WTC11 (cell line): ENCODE measurements at regions not wholly inside any gene's neighbourhood (a gene's known extent, or its start where the extent isn't known, plus 50 kb on each side); places are given as distances from the start of the nearest gene placed in this dataset.

Experiments
- ATAC-seq: fragments of 200-7000 bp; cut with Tn5 transposase; 2 replicates; pipeline ENCODE4 v1.10.0; 2021; ENCODE audit warnings: mild to moderate bottlenecking, moderate library complexity
- CTCF ChIA-PET: fragments of 300-600 bp; sonication (Branson Sonifier 250); formaldehyde crosslinking; loops from one replicate; lab custom pipeline; 2021; ENCODE audit warnings: antibody characterized with exemption; lab: Charles Lee
- POLR2A ChIA-PET: fragments of 350-600 bp; sonication (Branson Sonifier 250); formaldehyde crosslinking; loops from one replicate; lab custom pipeline; 2021; ENCODE audit warnings: antibody characterized with exemption; lab: Charles Lee
- DNase-seq: peaks from one replicate; pipeline ENCODE4 v3.0.0; 2021; ENCODE audit warnings: low spot score
- H3K27ac Mint-ChIP-seq: 2 replicates; pipeline ENCODE4 v1.8.0; 2021; ENCODE audit warnings: mixed read lengths
- H3K27me3 Mint-ChIP-seq: 2 replicates; pipeline ENCODE4 v1.8.0; 2021; ENCODE audit warnings: low read depth, mild to moderate bottlenecking, moderate library complexity, mixed read lengths
- H3K36me3 Mint-ChIP-seq: 2 replicates; pipeline ENCODE4 v1.8.0; 2021; ENCODE audit warnings: mixed read lengths
- H3K4me1 Mint-ChIP-seq: 2 replicates; pipeline ENCODE4 v1.8.0; 2022; ENCODE audit warnings: mixed read lengths
- H3K4me3 Mint-ChIP-seq: 2 replicates; pipeline ENCODE4 v1.8.0; 2021; ENCODE audit warnings: mild to moderate bottlenecking, moderate library complexity, mixed read lengths
- H3K9me3 Mint-ChIP-seq: 2 replicates; pipeline ENCODE4 v1.8.0; 2021; ENCODE audit warnings: mixed read lengths
- FOXP1 ChIP-seq: sonication (generic); formaldehyde crosslinking; IDR thresholded peaks from 2 replicates; pipeline ENCODE4 v1.8.0; 2022; ENCODE audit warnings: missing genetic modification reagents, mild to moderate bottlenecking, moderate library complexity, borderline replicate concordance
- NR2C2 ChIP-seq: sonication (generic); formaldehyde crosslinking; IDR thresholded peaks from 2 replicates; pipeline ENCODE4 v1.8.0; 2022; ENCODE audit warnings: mild to moderate bottlenecking, missing genetic modification reagents
- RELA ChIP-seq: sonication (generic); formaldehyde crosslinking; IDR thresholded peaks from 2 replicates; pipeline ENCODE4 v1.8.1; 2022; ENCODE audit warnings: missing genetic modification reagents, mild to moderate bottlenecking, borderline replicate concordance
- RORB ChIP-seq: fragments of 250-450 bp; sonication (Bioruptor Pico); IDR thresholded peaks from 2 replicates; pipeline ENCODE4 v1.9.0; 2021; ENCODE audit warnings: mild to moderate bottlenecking
- SMAD4 ChIP-seq: sonication (generic); formaldehyde crosslinking; IDR thresholded peaks from 2 replicates; pipeline ENCODE4 v1.8.0; 2022; ENCODE audit warnings: mild to moderate bottlenecking, missing genetic modification reagents
- TF ChIP-seq, protein P1 (sequence below): sonication (generic); formaldehyde crosslinking; IDR thresholded peaks from 2 replicates; pipeline ENCODE4 v1.8.1; 2023; ENCODE audit warnings: mild to moderate bottlenecking, missing genetic modification reagents
- TF ChIP-seq, protein P2 (sequence below): sonication (generic); formaldehyde crosslinking; conservative IDR thresholded peaks from 2 replicates; pipeline ENCODE4 v1.8.1; 2023; ENCODE audit warnings: mild to moderate bottlenecking, low read depth, missing genetic modification reagents, moderate library complexity
- TF ChIP-seq, protein P3 (sequence below): fragments of 250-450 bp; sonication (Bioruptor Pico); IDR thresholded peaks from 2 replicates; pipeline ENCODE4 v1.8.0; 2021; ENCODE audit warnings: mild to moderate bottlenecking
- TF ChIP-seq, protein P4 (sequence below): sonication (generic); formaldehyde crosslinking; IDR thresholded peaks from 2 replicates; pipeline ENCODE4 v1.8.0; 2022; ENCODE audit warnings: mild to moderate bottlenecking, missing genetic modification reagents
- TF ChIP-seq, protein P5 (sequence below): sonication (generic); formaldehyde crosslinking; IDR thresholded peaks from 2 replicates; pipeline ENCODE4 v1.8.1; 2022; ENCODE audit warnings: missing genetic modification reagents, borderline replicate concordance
- TF ChIP-seq, protein P6 (sequence below): sonication (generic); formaldehyde crosslinking; IDR thresholded peaks from 2 replicates; pipeline ENCODE4 v1.8.1; 2023; ENCODE audit warnings: mild to moderate bottlenecking, moderate library complexity, missing genetic modification reagents
- TF ChIP-seq, protein P7 (sequence below): sonication (generic); formaldehyde crosslinking; IDR thresholded peaks from 2 replicates; pipeline ENCODE4 v1.8.0; 2023; ENCODE audit warnings: missing genetic modification reagents, mild to moderate bottlenecking, borderline replicate concordance
- TF ChIP-seq, protein P8 (sequence below): fragments of 250-450 bp; sonication (Bioruptor Pico); IDR thresholded peaks from 2 replicates; pipeline ENCODE4 v1.9.0; 2021; ENCODE audit warnings: mild to moderate bottlenecking, borderline replicate concordance

DNA sequence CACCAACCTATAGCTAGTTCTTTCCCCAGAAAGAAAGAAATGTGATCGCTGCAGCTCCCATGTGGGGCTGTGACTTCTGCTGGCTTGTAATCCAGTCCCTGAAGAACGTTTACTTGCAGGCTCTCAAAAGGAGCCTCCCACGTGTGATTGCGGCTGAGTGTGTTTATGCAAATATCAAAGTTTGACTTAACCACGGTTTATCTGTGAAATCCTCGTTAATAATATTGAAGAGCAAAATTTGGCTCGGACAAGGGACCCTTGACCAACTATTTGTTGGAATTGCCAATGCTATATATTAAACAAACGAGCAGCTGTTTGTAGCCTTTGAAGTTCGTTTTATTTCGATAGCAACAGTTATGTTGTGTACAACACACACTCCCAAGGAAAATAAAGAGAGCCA, 470.1 kb upstream of the NRP1 start (continued):
- TF ChIP-seq, protein P1, sequence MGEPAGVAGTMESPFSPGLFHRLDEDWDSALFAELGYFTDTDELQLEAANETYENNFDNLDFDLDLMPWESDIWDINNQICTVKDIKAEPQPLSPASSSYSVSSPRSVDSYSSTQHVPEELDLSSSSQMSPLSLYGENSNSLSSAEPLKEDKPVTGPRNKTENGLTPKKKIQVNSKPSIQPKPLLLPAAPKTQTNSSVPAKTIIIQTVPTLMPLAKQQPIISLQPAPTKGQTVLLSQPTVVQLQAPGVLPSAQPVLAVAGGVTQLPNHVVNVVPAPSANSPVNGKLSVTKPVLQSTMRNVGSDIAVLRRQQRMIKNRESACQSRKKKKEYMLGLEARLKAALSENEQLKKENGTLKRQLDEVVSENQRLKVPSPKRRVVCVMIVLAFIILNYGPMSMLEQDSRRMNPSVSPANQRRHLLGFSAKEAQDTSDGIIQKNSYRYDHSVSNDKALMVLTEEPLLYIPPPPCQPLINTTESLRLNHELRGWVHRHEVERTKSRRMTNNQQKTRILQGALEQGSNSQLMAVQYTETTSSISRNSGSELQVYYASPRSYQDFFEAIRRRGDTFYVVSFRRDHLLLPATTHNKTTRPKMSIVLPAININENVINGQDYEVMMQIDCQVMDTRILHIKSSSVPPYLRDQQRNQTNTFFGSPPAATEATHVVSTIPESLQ (CRISPR knock-in tag) = no peak
- TF ChIP-seq, protein P2, sequence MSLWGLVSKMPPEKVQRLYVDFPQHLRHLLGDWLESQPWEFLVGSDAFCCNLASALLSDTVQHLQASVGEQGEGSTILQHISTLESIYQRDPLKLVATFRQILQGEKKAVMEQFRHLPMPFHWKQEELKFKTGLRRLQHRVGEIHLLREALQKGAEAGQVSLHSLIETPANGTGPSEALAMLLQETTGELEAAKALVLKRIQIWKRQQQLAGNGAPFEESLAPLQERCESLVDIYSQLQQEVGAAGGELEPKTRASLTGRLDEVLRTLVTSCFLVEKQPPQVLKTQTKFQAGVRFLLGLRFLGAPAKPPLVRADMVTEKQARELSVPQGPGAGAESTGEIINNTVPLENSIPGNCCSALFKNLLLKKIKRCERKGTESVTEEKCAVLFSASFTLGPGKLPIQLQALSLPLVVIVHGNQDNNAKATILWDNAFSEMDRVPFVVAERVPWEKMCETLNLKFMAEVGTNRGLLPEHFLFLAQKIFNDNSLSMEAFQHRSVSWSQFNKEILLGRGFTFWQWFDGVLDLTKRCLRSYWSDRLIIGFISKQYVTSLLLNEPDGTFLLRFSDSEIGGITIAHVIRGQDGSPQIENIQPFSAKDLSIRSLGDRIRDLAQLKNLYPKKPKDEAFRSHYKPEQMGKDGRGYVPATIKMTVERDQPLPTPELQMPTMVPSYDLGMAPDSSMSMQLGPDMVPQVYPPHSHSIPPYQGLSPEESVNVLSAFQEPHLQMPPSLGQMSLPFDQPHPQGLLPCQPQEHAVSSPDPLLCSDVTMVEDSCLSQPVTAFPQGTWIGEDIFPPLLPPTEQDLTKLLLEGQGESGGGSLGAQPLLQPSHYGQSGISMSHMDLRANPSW (CRISPR knock-in tag) = no peak
- no peak for TF ChIP-seq SMAD4 (CRISPR knock-in tag)
- TF ChIP-seq RORB (CRISPR knock-in tag) = no peak
- TF ChIP-seq, protein P3, sequence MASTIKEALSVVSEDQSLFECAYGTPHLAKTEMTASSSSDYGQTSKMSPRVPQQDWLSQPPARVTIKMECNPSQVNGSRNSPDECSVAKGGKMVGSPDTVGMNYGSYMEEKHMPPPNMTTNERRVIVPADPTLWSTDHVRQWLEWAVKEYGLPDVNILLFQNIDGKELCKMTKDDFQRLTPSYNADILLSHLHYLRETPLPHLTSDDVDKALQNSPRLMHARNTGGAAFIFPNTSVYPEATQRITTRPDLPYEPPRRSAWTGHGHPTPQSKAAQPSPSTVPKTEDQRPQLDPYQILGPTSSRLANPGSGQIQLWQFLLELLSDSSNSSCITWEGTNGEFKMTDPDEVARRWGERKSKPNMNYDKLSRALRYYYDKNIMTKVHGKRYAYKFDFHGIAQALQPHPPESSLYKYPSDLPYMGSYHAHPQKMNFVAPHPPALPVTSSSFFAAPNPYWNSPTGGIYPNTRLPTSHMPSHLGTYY (CRISPR knock-in tag) = no peak
- no peak for TF ChIP-seq RELA (CRISPR knock-in tag)
- TF ChIP-seq FOXP1 (CRISPR knock-in tag) = no peak
- TF ChIP-seq, protein P4, sequence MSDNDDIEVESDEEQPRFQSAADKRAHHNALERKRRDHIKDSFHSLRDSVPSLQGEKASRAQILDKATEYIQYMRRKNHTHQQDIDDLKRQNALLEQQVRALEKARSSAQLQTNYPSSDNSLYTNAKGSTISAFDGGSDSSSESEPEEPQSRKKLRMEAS (CRISPR knock-in tag) = no peak
- TF ChIP-seq, protein P5, sequence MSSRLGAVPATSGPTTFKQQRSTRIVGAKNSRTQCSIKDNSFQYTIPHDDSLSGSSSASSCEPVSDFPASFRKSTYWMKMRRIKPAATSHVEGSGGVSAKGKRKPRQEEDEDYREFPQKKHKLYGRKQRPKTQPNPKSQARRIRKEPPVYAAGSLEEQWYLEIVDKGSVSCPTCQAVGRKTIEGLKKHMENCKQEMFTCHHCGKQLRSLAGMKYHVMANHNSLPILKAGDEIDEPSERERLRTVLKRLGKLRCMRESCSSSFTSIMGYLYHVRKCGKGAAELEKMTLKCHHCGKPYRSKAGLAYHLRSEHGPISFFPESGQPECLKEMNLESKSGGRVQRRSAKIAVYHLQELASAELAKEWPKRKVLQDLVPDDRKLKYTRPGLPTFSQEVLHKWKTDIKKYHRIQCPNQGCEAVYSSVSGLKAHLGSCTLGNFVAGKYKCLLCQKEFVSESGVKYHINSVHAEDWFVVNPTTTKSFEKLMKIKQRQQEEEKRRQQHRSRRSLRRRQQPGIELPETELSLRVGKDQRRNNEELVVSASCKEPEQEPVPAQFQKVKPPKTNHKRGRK (CRISPR knock-in tag) = no peak
- TF ChIP-seq, protein P6, sequence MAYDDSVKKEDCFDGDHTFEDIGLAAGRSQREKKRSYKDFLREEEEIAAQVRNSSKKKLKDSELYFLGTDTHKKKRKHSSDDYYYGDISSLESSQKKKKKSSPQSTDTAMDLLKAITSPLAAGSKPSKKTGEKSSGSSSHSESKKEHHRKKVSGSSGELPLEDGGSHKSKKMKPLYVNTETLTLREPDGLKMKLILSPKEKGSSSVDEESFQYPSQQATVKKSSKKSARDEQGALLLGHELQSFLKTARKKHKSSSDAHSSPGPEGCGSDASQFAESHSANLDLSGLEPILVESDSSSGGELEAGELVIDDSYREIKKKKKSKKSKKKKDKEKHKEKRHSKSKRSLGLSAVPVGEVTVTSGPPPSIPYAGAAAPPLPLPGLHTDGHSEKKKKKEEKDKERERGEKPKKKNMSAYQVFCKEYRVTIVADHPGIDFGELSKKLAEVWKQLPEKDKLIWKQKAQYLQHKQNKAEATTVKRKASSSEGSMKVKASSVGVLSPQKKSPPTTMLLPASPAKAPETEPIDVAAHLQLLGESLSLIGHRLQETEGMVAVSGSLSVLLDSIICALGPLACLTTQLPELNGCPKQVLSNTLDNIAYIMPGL (CRISPR knock-in tag) = no peak
- TF ChIP-seq, protein P7, sequence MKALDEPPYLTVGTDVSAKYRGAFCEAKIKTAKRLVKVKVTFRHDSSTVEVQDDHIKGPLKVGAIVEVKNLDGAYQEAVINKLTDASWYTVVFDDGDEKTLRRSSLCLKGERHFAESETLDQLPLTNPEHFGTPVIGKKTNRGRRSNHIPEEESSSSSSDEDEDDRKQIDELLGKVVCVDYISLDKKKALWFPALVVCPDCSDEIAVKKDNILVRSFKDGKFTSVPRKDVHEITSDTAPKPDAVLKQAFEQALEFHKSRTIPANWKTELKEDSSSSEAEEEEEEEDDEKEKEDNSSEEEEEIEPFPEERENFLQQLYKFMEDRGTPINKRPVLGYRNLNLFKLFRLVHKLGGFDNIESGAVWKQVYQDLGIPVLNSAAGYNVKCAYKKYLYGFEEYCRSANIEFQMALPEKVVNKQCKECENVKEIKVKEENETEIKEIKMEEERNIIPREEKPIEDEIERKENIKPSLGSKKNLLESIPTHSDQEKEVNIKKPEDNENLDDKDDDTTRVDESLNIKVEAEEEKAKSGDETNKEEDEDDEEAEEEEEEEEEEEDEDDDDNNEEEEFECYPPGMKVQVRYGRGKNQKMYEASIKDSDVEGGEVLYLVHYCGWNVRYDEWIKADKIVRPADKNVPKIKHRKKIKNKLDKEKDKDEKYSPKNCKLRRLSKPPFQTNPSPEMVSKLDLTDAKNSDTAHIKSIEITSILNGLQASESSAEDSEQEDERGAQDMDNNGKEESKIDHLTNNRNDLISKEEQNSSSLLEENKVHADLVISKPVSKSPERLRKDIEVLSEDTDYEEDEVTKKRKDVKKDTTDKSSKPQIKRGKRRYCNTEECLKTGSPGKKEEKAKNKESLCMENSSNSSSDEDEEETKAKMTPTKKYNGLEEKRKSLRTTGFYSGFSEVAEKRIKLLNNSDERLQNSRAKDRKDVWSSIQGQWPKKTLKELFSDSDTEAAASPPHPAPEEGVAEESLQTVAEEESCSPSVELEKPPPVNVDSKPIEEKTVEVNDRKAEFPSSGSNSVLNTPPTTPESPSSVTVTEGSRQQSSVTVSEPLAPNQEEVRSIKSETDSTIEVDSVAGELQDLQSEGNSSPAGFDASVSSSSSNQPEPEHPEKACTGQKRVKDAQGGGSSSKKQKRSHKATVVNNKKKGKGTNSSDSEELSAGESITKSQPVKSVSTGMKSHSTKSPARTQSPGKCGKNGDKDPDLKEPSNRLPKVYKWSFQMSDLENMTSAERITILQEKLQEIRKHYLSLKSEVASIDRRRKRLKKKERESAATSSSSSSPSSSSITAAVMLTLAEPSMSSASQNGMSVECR (CRISPR knock-in tag) = no peak

DNA sequence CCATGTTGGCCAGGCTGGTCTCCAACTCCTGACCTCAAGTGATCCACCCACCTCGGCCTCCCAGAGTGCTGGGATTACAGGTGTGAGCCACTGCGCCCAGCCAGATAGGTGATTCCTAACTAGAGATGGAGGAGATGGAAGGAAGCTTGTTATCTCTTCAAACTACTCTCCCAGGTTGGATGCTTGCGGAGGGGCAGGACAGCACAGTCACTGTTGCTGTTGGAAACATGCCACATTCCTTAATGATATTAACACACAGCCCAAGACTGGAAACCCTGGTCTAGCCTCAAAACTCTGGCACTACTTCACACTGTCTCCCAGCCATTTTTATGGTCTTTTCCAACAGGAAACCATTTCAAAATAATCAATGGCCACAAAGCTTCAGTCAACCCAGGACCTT, 468.8 kb upstream of the NRP1 start:
- CTCF ChIA-PET = no interaction called here
- no peak overlapping the region for H3K27ac Mint-ChIP-seq

More for the DNA sequence above, 468.8 kb upstream of the NRP1 start:
- Mint-ChIP-seq H3K4me3 (no peak overlapping the region), H3K4me1 (peaks cover 24% of the 10 kb centered on the region), H3K36me3 (no peaks in the 10 kb centered on the region), H3K27me3 (no peaks in the 10 kb centered on the region), H3K9me3 (peaks cover under 1% of the 10 kb centered on the region)
- POLR2A ChIA-PET = no interaction called here
- no peak for ATAC-seq
- DNase-seq = no peak
- TF ChIP-seq, protein P8, sequence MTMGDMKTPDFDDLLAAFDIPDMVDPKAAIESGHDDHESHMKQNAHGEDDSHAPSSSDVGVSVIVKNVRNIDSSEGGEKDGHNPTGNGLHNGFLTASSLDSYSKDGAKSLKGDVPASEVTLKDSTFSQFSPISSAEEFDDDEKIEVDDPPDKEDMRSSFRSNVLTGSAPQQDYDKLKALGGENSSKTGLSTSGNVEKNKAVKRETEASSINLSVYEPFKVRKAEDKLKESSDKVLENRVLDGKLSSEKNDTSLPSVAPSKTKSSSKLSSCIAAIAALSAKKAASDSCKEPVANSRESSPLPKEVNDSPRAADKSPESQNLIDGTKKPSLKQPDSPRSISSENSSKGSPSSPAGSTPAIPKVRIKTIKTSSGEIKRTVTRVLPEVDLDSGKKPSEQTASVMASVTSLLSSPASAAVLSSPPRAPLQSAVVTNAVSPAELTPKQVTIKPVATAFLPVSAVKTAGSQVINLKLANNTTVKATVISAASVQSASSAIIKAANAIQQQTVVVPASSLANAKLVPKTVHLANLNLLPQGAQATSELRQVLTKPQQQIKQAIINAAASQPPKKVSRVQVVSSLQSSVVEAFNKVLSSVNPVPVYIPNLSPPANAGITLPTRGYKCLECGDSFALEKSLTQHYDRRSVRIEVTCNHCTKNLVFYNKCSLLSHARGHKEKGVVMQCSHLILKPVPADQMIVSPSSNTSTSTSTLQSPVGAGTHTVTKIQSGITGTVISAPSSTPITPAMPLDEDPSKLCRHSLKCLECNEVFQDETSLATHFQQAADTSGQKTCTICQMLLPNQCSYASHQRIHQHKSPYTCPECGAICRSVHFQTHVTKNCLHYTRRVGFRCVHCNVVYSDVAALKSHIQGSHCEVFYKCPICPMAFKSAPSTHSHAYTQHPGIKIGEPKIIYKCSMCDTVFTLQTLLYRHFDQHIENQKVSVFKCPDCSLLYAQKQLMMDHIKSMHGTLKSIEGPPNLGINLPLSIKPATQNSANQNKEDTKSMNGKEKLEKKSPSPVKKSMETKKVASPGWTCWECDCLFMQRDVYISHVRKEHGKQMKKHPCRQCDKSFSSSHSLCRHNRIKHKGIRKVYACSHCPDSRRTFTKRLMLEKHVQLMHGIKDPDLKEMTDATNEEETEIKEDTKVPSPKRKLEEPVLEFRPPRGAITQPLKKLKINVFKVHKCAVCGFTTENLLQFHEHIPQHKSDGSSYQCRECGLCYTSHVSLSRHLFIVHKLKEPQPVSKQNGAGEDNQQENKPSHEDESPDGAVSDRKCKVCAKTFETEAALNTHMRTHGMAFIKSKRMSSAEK = no peak
- no peak for TF ChIP-seq NR2C2 (CRISPR knock-in tag)
